WERI-Rb-1 (cell line): ENCODE measurements at regions not wholly inside any gene's neighbourhood (a gene's known extent, or its start where the extent isn't known, plus 50 kb on each side); places are given as distances from the start of the nearest gene placed in this dataset.

Experiments
- DNase-seq: peaks from one replicate; pipeline ENCODE4 v3.0.0-alpha.2; 2020
- H3K27ac ChIP-seq: fragments of 250-450 bp; sonication (Bioruptor Pico); 2 replicates; pipeline ENCODE4 v1.5.1; 2020; ENCODE audit warnings: mild to moderate bottlenecking, moderate library complexity
- H3K27me3 ChIP-seq: fragments of 250-450 bp; sonication (Bioruptor Pico); 2 replicates; pipeline ENCODE4 v1.5.1; 2021; ENCODE audit warnings: mild to moderate bottlenecking, low read depth, moderate library complexity; ENCODE audit not compliant: insufficient read depth, severe bottlenecking
- H3K36me3 ChIP-seq: fragments of 250-450 bp; sonication (Bioruptor Pico); 2 replicates; pipeline ENCODE4 v1.5.1; 2020; ENCODE audit warnings: mild to moderate bottlenecking, moderate library complexity
- H3K4me3 ChIP-seq: 2 replicates; pipeline ENCODE4 v1.5.1; 2011; ENCODE audit warnings: low read depth, mild to moderate bottlenecking, control low read depth, low read length
- H3K9me3 ChIP-seq: fragments of 250-450 bp; sonication (Bioruptor Pico); 2 replicates; pipeline ENCODE4 v1.5.1; 2021; ENCODE audit warnings: mild to moderate bottlenecking, moderate library complexity; ENCODE audit not compliant: severe bottlenecking
- CTCF ChIP-seq: IDR thresholded peaks from 2 replicates; pipeline ENCODE4 v1.5.1; 2011; ENCODE audit warnings: low read depth, mild to moderate bottlenecking, control low read depth, inconsistent platforms, low read length

- no peak for TF ChIP-seq CTCF
- Histone ChIP-seq H3K9me3 (no peaks in the 10 kb centered on the region), H3K27me3 (no peaks in the 10 kb centered on the region), H3K27ac (no peak overlapping the region), H3K4me3 (no peak overlapping the region), H3K36me3 (no peaks in the 10 kb centered on the region)
- no peak for DNase-seq
These were observed 143.7 kb upstream of the RUNX3 start for GRCh38 chr1:25073640-25074270.

GRCh38 chr1:25072461-25072860 lies 142.4 kb upstream of the RUNX3 start:
- TF ChIP-seq CTCF = no peak
- no peak for DNase-seq
- no peak overlapping the region for H3K4me3 ChIP-seq
- no peak overlapping the region for H3K27ac ChIP-seq
- H3K9me3 ChIP-seq = no peaks in the 10 kb centered on the region
- H3K27me3 ChIP-seq = no peaks in the 10 kb centered on the region
- no peaks in the 10 kb centered on the region for H3K36me3 ChIP-seq

DNA sequence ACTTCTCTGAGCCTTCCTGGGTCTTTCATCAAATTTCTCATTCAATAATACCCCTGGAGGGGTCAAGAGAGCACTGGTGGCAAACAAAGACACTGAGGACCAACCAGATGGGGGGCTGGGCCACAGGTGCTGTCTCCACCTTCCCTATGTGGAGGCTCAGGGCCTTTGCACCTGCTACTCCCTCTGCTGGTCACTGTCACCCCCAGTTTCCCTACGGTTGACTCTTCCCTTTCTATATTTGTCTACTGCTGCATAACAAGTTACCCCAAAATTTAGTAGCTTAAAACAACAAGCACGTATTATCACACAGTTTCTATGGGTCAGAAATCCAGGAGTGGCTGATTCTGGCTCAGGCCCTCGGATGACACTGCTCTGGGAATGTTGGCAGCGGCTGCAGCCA lies 138.8 kb upstream of the RUNX3 start:
- H3K27me3 ChIP-seq = no peaks in the 10 kb centered on the region
- H3K4me3 ChIP-seq = no peak overlapping the region
- no peak for DNase-seq
- no peaks in the 10 kb centered on the region for H3K36me3 ChIP-seq
- no peak overlapping the region for H3K27ac ChIP-seq
- no peaks in the 10 kb centered on the region for H3K9me3 ChIP-seq
- peak; percentile 39; the same call in 1 of the 2 replicates for TF ChIP-seq CTCF

GRCh38 chr1:25068316-25068715 lies 138.2 kb upstream of the RUNX3 start:
- no peak overlapping the region for H3K27ac ChIP-seq
- H3K4me3 ChIP-seq = no peak overlapping the region
- no peaks in the 10 kb centered on the region for H3K27me3 ChIP-seq
- no peaks in the 10 kb centered on the region for H3K9me3 ChIP-seq
- no peaks in the 10 kb centered on the region for H3K36me3 ChIP-seq
- DNase-seq = no peak
- TF ChIP-seq CTCF = no peak

- no peak for DNase-seq
- Histone ChIP-seq H3K27me3 (no peaks in the 10 kb centered on the region), H3K9me3 (no peaks in the 10 kb centered on the region), H3K4me3 (no peak overlapping the region), H3K36me3 (no peaks in the 10 kb centered on the region), H3K27ac (no peak overlapping the region)
- no peak for TF ChIP-seq CTCF
These were observed 137.6 kb upstream of the RUNX3 start for GRCh38 chr1:25067518-25068251.
